DMS53 (cell line): ENCODE measurements at regions not wholly inside any gene's neighbourhood (a gene's known extent, or its start where the extent isn't known, plus 50 kb on each side); places are given as distances from the start of the nearest gene placed in this dataset.

Experiments
- DNase-seq: peaks from one replicate; lab custom pipeline; 2025; lab: John Stamatoyannopoulos, UW

GRCh38 chr3:107068980-107069379, 308.3 kb upstream of the CCDC54 start:
- DNase-seq, result no peak

GRCh38 chr3:107076946-107077345, 300.3 kb upstream of the CCDC54 start:
- DNase-seq, result no peak

- no peak for DNase-seq
Observed at GRCh38 chr3:107077391-107077790, 299.8 kb upstream of the CCDC54 start.

DNA sequence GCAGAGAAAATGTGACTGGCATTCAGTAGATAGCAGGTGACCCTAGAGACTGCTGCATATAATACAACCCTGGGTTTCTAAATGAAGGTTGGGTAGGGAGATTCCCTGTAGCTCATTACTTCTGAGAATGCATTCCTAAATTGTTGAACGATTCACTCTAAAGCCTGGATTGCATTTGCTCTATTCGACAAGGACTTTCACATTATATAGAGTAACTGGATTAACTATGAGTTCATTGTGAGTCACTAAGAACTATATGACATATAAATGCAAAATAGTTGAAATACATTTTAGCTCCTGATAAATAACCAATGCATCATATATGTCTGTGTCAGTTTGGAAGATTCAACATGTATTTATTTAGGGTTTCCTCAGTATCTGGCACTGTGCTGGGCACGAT, 294.7 kb upstream of the CCDC54 start:
- DNase-seq, result no peak

DNA sequence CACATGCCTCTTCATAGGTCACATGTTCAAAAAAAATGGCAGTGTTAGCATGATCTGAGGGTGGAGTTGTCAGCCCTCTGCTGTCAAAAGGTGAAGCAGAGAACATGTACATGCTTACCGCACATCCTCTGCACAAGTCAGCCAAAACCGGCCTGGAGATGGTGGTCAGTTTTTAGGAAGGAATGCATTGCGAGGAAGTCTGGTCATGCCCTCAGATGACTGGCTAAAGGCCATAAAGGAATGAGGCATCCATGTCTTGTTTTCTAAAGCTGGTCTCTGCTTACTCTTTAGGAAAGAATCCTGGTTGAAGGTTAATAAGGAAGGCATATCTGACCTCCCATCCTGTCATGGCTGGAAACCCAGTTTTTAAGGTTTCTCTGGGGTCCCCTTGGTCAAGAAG, 292.0 kb upstream of the CCDC54 start:
- no peak for DNase-seq

DNA sequence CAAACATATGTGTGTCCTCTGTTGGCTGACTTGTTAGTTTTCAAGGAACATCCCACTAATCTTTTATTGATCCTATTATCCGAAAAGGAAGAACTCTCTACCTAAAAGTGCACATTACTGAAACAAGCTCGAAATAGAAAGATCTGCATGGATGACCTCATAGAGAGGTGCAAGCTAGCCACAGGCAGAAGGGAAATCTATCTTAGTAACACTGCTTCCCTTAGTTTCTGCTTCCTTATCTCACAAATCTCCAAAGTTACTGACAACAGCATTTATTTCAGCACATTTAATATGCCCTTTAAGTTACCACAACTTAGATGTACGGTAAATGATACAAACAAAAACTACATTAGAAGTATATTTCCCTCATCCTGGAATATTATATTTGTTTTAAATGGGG, 285.1 kb upstream of the CCDC54 start:
- DNase-seq, result no peak

- DNase-seq, result peak; percentile 31
Observed at GRCh38 chr3:107098864-107099263, 278.4 kb upstream of the CCDC54 start.

DNA sequence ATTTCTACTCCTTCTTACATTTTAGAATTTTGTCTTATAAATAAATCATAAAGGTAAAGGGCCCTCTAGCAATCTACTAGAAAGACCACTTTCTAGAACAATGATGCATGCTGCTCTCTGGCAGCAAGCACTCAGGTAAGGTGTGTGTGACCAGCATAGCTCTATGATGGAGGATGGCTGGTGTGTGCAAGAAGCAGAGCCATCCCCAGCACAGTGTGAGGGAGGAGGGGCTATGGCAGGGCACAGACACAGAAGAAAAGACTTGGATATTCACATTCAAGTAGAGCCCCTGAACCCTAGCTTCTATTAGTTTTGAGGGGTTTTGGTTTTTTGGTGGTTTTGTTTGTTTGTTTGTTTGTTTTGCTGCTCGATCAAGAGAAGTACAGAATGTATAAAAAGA, 277.1 kb upstream of the CCDC54 start:
- DNase-seq, result no peak

GRCh38 chr3:107100573-107100972, 276.7 kb upstream of the CCDC54 start:
- DNase-seq, result no peak

- DNase-seq, result no peak
Observed at GRCh38 chr3:107103786-107104185, 273.5 kb upstream of the CCDC54 start.

DNA sequence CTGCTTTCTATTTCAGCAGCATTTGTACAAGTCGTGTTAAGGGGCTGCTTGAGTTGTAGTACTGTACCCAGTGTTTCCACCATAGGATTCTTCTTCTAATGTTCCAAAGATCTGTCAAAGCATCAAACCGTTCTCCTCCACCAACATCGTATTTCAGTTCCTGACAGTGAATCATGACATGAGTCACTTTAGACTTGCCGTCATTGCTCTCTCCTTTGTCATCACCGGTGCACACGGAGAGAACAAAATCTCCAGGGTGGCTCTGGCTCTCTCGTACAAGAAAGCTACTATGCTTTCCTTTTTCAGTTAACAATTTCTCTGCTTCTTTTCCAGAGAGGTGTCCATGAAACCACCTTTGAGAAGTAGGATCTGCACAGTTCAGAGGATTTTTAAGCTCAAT, 270.9 kb upstream of the CCDC54 start:
- no peak for DNase-seq

DNA sequence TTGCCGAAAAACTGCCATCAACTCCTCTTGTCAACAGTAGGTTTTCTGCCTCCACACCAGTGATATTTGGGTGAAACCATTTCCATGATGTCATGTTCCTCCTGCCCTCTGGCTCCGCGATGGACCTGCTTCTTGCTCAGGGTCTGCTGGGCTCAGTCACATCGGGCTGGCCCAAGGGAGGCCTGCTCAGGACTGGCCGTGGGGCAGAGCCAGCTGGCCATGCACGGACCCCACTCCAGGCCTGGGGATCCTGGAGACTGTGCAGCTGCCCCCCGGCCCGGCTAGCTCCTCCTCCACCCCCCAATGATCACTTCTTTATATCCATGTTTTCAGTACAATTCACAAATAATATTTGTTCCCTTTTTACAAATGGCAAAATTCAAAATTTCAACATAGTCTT, 270.3 kb upstream of the CCDC54 start:
- DNase-seq, result no peak

- DNase-seq, result no peak
Observed at GRCh38 chr3:107110596-107111305, 266.5 kb upstream of the CCDC54 start.

GRCh38 chr3:107111872-107112271, 265.4 kb upstream of the CCDC54 start:
- no peak for DNase-seq

GRCh38 chr3:107112356-107112755, 264.9 kb upstream of the CCDC54 start:
- DNase-seq, result no peak

- DNase-seq, result peak; percentile 53
Observed at GRCh38 chr3:107116251-107116650, 261.0 kb upstream of the CCDC54 start.

DNA sequence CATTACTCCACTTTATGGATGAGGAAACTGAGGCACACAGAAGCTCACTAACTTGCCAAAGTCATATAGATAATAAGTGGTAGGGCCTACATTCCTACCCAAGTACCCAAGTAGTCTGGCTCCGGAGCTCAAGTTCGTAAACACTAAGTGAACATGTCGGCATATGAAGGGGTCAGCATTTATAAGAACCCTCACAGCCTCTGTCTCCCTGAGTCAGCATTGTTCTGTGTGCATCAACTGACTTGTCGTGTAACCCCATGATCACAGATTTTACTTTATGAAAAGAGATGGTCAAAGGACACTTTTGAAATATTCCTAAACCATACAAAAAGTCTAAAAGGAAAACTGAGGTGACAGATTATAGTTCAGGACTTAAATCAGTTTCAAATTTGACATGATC, 260.1 kb upstream of the CCDC54 start:
- no peak for DNase-seq

- DNase-seq, result peak; percentile 56
Observed at GRCh38 chr3:107117922-107118536, 259.2 kb upstream of the CCDC54 start.

DNA sequence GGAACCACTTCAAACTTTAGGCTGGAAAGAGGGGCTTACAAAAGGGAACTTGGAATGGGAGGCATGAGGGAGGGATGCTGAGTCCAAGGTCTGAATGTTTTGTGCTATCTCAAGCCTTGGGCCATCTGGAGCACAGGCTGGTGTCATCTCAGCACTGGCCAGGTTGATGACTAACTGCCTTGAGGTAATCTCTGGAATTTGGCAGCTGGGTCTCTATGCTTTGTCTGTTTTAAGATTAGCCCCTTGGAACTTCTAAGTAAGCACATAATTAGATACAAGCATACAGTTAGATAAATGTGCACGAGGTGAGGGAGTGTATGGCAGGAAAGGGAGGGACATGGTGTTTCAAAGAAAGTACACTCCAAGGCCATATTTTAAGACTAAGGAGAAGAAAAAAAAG, 252.4 kb upstream of the CCDC54 start:
- DNase-seq, result no peak

GRCh38 chr3:107128946-107129345, 248.3 kb upstream of the CCDC54 start:
- DNase-seq, result no peak

- no peak for DNase-seq
Observed at GRCh38 chr3:107130089-107130700, 247.0 kb upstream of the CCDC54 start.

DNA sequence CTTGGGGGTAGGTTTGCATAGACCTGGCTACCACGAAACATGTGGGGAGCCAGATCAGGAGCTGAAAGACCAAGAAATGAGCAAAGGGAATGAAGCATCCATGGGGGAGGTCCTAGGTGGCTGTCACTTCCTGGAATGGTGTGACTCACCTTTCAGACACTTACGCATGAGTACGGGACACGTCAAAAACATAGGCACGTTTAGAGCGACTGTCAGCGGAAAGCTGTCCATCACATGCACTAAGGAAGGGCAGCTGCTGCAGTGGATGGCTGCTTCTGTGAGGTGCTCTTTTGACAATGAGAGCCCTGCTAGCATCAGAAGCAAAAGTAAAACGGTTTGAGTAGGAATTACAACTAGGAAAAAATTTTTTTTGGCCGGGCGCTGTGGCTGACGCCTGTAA, 244.6 kb upstream of the CCDC54 start:
- peak; percentile 7 for DNase-seq

DNA sequence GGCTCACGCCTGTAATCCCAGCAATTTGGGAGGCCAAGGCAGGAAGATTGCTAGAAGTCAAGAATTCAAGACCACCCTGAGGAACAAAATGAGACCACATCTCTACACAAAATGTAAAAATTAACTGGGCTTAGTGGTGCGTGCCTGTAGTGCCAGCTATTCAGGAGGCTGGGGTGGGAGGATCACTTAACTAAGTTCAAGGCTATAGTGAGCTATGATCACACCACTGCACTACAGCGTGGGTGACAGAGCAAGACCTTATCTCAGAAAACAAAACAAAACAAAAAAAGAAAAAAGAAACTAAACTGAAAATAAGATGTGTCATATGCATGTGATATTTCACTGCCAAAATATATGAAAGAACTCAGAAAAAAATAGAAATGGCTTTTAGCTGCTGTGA, 243.3 kb upstream of the CCDC54 start:
- DNase-seq, result no peak

GRCh38 chr3:107142171-107142570, 235.1 kb upstream of the CCDC54 start:
- no peak for DNase-seq
